Small intestine (tissue), 7 donors: ENCODE measurements at regions not wholly inside any gene's neighbourhood (a gene's known extent, or its start where the extent isn't known, plus 50 kb on each side); places are given as distances from the start of the nearest gene placed in this dataset.

Source experiments
- DNase-seq, 2 donors: peaks; one replicate each; pipeline versions ENCODE4 v3.0.0 to v3.0.0-alpha.2; 2013
- FAIRE-seq: peaks from 2 replicates; lab custom pipeline; 2012; peaks lifted over from hg19 to GRCh38; lab: Jason Lieb, UNC
- H3K27ac ChIP-seq, 3 donors: one replicate each; pipeline ENCODE4 v1.5.1; 2013; ENCODE audit warnings: low read length in 2 of 3, mild to moderate bottlenecking in 2 of 3, control low read depth in 1 of 3, inconsistent platforms in 1 of 3, low read depth in 1 of 3, moderate library complexity in 1 of 3
- H3K27me3 ChIP-seq, 3 donors: one replicate each; pipeline ENCODE4 v1.6.1; 2013; ENCODE audit warnings: low read length in 3 of 3, inconsistent platforms in 1 of 3; ENCODE audit not compliant: control insufficient read depth in 3 of 3, insufficient read depth in 3 of 3
- H3K36me3 ChIP-seq, 3 donors: one replicate each; pipeline ENCODE4 v1.6.1; 2013; ENCODE audit warnings: low read length in 3 of 3, inconsistent platforms in 1 of 3, low read depth in 1 of 3, mild to moderate bottlenecking in 1 of 3, moderate library complexity in 1 of 3; ENCODE audit not compliant: control insufficient read depth in 3 of 3, insufficient read depth in 2 of 3
- H3K4me1 ChIP-seq, 3 donors: one replicate each; pipeline ENCODE4 v1.6.1; 2013; ENCODE audit warnings: low read length in 2 of 3, inconsistent platforms in 1 of 3, low read depth in 1 of 3, mild to moderate bottlenecking in 1 of 3, moderate library complexity in 1 of 3; ENCODE audit not compliant: control insufficient read depth in 3 of 3, insufficient read depth in 2 of 3
- H3K4me3 ChIP-seq, 3 donors: one replicate each; pipeline ENCODE4 v1.5.1; 2013; ENCODE audit warnings: low read length in 3 of 3, control low read depth in 1 of 3, inconsistent platforms in 1 of 3, low read depth in 1 of 3, mild to moderate bottlenecking in 1 of 3, moderate library complexity in 1 of 3
- H3K9me3 ChIP-seq, 2 donors: one replicate each; pipeline ENCODE4 v1.6.1; 2013; ENCODE audit warnings: low read depth in 1 of 2, low read length in 1 of 2; ENCODE audit not compliant: control insufficient read depth in 2 of 2, insufficient read depth in 1 of 2
- WGBS, 3 donors: extraction: QIAGEN DNeasy Blood & Tissue Kit; methylation state at CpG; one replicate each; pipeline ENCODE4 v1.1.7; 2013; 5-methylcytosine and 5-hydroxymethylcytosine counted together
- donor health status: healthy with polysubstance abuse.
- donor health status: control.
- donor health status: control.
- donor health status: Bipolar disorder and iron deficiency.
- donor health status: healthy.

GRCh38 chr20:12411246-12411940 lies 493.7 kb downstream of the BTBD3 start:
- peaks cover 0 to 13% of the 10 kb centered on the region in 2 donors for H3K9me3 ChIP-seq
- no peaks in the 10 kb centered on the region for H3K4me1 ChIP-seq
- no peak for FAIRE-seq
- H3K27me3 ChIP-seq = no peaks in the 10 kb centered on the region
- H3K27ac ChIP-seq = no peak overlapping the region
- H3K36me3 ChIP-seq = no peaks in the 10 kb centered on the region
- 66 to 77% (median 72%) methylated on average over 7 of the region's 7 CpGs for WGBS, 3 donors
- no peak overlapping the region for H3K4me3 ChIP-seq
- DNase-seq = no peak

DNA sequence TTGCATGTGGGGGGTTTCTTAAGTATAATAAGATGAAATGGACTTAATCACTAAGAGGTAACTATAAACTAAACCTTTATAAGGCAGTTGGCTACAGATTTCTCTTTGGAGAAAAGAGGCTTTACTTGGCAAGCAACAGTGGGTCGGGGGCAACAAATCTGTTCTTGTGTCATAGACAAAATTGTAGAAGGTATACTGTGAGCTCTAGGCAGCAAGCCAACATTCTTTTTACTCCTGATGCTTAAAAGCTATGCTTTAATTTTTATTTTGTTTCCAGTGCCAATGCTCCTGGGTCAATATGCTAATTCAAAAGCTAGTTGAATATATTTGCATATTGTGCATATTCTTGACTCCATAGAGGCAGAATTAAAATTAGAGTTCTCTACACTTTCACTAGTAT lies 495.4 kb downstream of the BTBD3 start:
- no peaks in the 10 kb centered on the region for H3K36me3 ChIP-seq
- DNase-seq (no peak), FAIRE-seq (no peak)
- H3K27me3 ChIP-seq = no peaks in the 10 kb centered on the region
- H3K4me3 ChIP-seq = no peak overlapping the region
- 44 to 75% (median 73%) methylated on average over 1 of the region's 1 CpG for WGBS, 3 donors
- H3K27ac ChIP-seq = no peak overlapping the region
- no peaks in the 10 kb centered on the region for H3K4me1 ChIP-seq
- H3K9me3 ChIP-seq = peaks cover 0 to 7% of the 10 kb centered on the region in 2 donors

GRCh38 chr20:12414446-12415274 lies 497.0 kb downstream of the BTBD3 start:
- 56 to 61% (median 57%) methylated on average over 10 of the region's 10 CpGs for WGBS, 3 donors
- no peak for FAIRE-seq

DNA sequence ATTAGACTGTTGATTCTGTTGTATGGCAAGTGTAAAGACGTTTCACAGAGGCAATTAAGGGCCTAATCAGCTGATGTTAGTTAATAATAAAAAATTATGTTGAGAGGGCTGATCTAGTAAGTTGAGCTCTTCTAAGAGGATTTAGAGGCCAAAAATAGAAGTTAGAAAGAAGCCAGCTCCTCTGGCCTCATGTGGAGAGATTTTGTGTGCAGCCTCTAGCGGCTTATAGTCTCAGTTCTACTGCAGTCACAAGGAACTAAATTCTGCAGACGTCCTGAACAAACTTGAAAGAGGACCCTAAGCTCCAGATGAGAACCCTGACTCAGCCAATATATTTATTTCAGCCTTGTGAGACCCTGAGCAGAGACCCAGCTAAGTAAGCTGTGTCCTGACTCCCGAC lies 498.6 kb downstream of the BTBD3 start:
- Histone ChIP-seq H3K27ac (no peak overlapping the region), H3K27me3 (no peaks in the 10 kb centered on the region), H3K9me3 (no peaks in the 10 kb centered on the region), H3K4me3 (no peak overlapping the region), H3K4me1 (no peaks in the 10 kb centered on the region), H3K36me3 (no peaks in the 10 kb centered on the region)
- 46 to 64% (median 47%) methylated on average over 4 of the region's 4 CpGs for WGBS, 3 donors
- no peak for DNase-seq
- FAIRE-seq = no peak

More at GRCh38 chr20:12414446-12415274, 497.0 kb downstream of the BTBD3 start:
- H3K27ac ChIP-seq = no peak overlapping the region
- H3K9me3 ChIP-seq = no peaks in the 10 kb centered on the region
- no peaks in the 10 kb centered on the region for H3K4me1 ChIP-seq
- H3K27me3 ChIP-seq = no peaks in the 10 kb centered on the region
- no peaks in the 10 kb centered on the region for H3K36me3 ChIP-seq
- DNase-seq = no peak
- no peak overlapping the region for H3K4me3 ChIP-seq

DNA sequence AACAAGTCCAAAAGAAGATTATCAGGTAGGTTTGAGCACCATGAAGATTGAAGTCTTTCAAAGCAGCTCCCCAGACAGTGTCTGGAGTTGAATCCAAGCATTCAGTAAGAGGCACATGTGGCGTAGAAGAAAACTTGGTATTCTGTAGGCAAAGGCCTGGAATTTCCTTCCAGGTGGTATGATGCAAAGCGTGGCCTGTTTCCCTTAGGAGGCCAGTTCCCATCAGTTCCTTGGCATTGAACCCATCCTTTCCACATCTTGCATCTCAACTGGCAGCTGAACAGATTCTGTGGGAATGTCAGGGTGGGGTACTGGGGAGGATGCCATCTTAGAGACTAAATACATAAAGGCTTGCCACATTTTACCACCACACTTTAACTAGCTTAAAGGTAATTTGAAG lies 516.0 kb downstream of the BTBD3 start:
- H3K4me1 ChIP-seq = no peaks in the 10 kb centered on the region
- H3K27me3 ChIP-seq = no peaks in the 10 kb centered on the region
- no peak overlapping the region for H3K4me3 ChIP-seq
- no peaks in the 10 kb centered on the region for H3K9me3 ChIP-seq
- no peaks in the 10 kb centered on the region for H3K36me3 ChIP-seq
- no peak overlapping the region for H3K27ac ChIP-seq
- no peak for DNase-seq
- FAIRE-seq = no peak
- 84 to 92% (median 89%) methylated on average over 2 of the region's 2 CpGs for WGBS, 3 donors

GRCh38 chr20:12434672-12435071 lies 517.0 kb downstream of the BTBD3 start:
- H3K9me3 ChIP-seq = no peaks in the 10 kb centered on the region
- no peak overlapping the region for H3K27ac ChIP-seq
- H3K27me3 ChIP-seq = no peaks in the 10 kb centered on the region
- DNase-seq = no peak
- no peaks in the 10 kb centered on the region for H3K4me1 ChIP-seq
- no peak for FAIRE-seq
- 49 to 50% (median 49%) methylated on average over 3 of the region's 3 CpGs for WGBS, 3 donors
- no peak overlapping the region for H3K4me3 ChIP-seq
- no peaks in the 10 kb centered on the region for H3K36me3 ChIP-seq

DNA sequence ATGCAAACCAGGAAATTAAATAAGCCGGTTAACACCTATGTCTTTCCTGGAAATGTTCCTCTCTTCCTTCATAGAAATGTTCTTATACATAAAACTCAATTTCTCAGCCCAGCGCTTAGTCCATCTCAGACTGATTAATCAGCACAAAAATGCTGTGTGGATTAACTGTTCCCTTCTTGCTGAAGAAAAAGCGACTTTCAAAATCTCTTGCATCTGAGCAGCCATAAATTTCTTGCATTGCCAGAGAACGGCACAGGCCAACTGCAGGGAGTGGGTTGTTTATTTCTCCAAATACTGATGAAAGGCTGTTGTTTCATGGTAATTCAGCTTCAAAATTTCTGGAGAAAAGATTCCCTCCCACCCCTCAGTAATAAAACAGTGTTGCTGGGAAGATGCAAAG lies 517.6 kb downstream of the BTBD3 start:
- Histone ChIP-seq H3K4me3 (no peak overlapping the region), H3K36me3 (no peaks in the 10 kb centered on the region), H3K9me3 (no peaks in the 10 kb centered on the region), H3K27me3 (no peaks in the 10 kb centered on the region), H3K27ac (no peak overlapping the region), H3K4me1 (no peaks in the 10 kb centered on the region)
- 61 to 78% (median 69%) methylated on average over 4 of the region's 4 CpGs for WGBS, 3 donors
- FAIRE-seq (no peak), DNase-seq (no peak)

GRCh38 chr20:12453711-12454110 lies 536.0 kb downstream of the BTBD3 start:
- Histone ChIP-seq H3K9me3 (peaks cover 0 to 9% of the 10 kb centered on the region in 2 donors), H3K27me3 (no peaks in the 10 kb centered on the region), H3K4me3 (no peak overlapping the region), H3K27ac (no peak overlapping the region), H3K4me1 (no peaks in the 10 kb centered on the region), H3K36me3 (no peaks in the 10 kb centered on the region)
- WGBS, 3 donors = 85 to 100% (median 95%) methylated on average over 1 of the region's 1 CpG
- no peak for DNase-seq
- FAIRE-seq = no peak
